ENCODE measurements at regions not wholly inside any gene's neighbourhood (a gene's known extent, or its start where the extent isn't known, plus 50 kb on each side); places are given as distances from the start of the nearest gene placed in this dataset.
"Not testable (repeated sequence)": the region's sequence is repeated elsewhere in the genome, so short reads cannot be mapped to it uniquely, and the experiment has no call there.

DNA sequence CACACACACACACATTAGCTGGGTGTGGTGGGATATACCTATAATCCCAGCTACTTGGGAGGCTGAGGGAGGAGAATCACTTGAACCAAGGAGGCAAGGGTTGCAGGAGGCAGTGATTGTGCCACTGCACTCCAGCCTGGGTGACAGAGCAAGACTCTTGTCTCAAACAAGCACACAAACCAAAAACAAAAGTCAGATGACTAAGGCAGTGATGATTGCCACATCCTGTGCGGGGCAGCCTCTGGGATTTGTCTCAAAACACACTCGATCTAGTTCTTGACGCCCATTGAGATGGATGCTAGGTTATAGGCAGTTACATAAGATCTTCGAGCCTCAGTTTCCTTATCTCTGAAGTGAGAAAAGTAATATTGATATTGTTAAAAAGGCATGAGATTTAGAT, 57.8 kb upstream of the NBPF8 start:
- peak; percentile 29 to 49 for DNase-seq (ENCODE audit: low read depth in 2 of 2)

DNA sequence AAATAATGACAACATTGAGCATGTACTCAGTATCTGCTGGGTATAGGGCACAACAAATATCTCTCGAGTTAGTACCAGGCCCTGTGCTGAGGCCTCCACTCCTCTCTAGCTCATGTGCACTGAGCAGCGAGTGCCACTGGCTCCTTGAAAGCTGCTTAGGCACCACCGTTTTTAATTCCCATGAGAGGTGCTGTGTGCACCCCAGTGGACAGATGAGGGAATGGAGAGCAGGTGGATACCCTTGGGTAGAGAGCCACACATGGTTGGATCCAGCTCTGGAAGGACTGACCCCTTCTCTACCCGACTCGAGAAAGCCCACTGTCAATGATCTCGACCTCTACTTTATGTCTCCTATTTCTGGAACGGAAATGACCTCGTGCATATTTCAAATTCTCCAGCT, 58.7 kb upstream of the NBPF8 start:
- not testable (repeated sequence) for DNase-seq (ENCODE audit: low read depth in 2 of 2)

- peak in 1 of 2 donors; percentile 23 for DNase-seq (ENCODE audit: low read depth in 2 of 2)
Observed at GRCh38 chr1:120354618-120355184, 60.1 kb upstream of the NBPF8 start.

GRCh38 chr1:120342231-120343073, 72.4 kb upstream of the NBPF8 start:
- DNase-seq (ENCODE audit: low read depth in 2 of 2) = not testable (repeated sequence)

GRCh38 chr1:120341756-120342155, 73.1 kb upstream of the NBPF8 start:
- not testable (repeated sequence) for DNase-seq (ENCODE audit: low read depth in 2 of 2)

GRCh38 chr1:120340838-120341751, 73.7 kb upstream of the NBPF8 start:
- DNase-seq (ENCODE audit: low read depth in 2 of 2) = peak in 1 of 2 donors; percentile 32

GRCh38 chr1:120315738-120316137, 99.1 kb upstream of the NBPF8 start:
- not testable (repeated sequence) for DNase-seq (ENCODE audit: low read depth in 2 of 2)

DNA sequence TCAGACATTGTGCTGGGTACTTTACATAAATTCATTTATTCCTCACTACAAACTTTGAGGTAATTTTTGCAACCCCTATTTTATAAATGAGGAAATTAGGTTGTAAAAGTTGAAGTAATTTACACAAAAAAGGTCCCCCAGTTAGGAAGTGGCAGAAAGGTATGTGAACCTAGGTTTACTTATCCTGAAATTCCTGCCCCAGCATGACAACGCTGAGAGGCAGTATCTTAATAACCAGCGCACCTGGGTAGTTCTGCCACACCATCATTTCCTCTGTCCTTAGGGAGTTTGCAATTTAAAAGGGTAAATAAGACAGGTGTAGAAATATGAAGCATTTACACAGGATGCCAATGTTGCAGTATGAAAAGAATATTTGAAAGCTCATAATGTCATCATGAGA, 102.9 kb upstream of the NBPF8 start:
- not testable (repeated sequence) for DNase-seq (ENCODE audit: low read depth in 2 of 2)

DNA sequence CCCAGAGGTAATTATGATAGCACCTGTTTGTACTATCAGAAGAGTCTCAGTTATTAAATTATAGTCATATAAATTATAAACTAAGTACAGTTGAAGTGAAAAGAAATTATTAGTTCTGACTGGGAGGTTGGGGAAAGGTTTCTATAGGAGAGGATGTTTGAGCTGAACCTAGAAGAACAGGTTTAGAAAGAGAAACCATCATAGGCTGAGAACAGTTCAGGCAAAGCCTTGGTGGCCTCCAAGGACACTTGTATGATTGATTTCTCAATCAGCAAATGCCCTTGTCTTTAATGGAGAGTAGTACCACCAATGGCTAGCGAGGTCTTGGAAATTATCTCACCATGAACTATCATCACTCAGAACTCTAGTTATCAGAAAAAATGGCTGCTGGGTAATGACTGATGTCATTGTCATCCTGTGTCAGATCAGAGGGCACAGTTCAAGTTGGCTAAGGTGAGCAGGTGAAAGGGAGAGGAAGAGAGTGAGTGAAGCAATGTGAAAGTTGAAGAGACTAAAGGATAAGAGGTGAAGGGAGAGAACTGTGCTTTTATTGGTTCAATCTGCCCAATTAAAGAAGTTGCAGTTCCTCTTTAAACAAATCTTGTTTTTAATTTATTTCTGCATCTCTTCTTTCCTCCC, 105.8 kb upstream of the NBPF8 start:
- not testable (repeated sequence) for DNase-seq (ENCODE audit: low read depth in 2 of 2)

DNA sequence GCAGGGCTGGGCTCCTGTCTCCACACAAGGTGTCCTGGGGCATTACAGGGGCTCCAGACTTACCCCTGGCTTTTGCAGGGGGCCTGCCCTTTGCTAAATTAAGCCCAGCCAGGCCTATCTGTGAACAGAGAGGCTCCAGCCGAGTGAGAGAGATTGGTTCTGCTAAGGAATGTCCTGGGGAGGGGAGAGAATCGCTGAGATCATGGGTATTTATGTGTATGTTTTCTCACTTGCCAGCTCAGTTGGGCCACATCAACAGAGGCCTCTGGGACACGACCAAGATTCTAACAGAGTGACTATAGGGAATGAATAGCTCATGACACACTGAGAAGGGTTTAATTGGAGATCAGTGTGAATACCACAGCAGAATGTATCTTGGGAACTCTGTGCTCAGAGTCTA, 109.8 kb upstream of the NBPF8 start:
- not testable (repeated sequence) for DNase-seq (ENCODE audit: low read depth in 2 of 2)

DNA sequence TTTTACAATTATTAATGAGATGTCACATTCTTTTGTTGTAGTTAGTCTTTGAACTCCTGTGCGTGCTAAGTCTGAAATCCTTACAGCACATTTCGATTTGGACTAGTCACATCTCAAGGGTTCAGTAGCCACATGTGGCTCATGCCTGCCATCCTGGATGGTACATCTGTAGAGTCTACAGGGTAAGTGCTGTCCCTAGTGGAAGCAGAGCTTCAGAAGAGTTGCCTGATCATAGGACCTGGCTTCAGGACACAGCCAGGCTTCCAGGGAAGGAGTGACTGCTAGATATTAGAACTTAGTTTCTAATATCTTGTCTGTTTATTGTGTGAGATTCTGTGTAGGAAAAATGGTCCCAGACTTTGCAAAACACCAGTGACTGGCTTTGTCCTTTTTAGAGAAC, 110.5 kb upstream of the NBPF8 start:
- DNase-seq (ENCODE audit: low read depth in 2 of 2) = not testable (repeated sequence)

DNA sequence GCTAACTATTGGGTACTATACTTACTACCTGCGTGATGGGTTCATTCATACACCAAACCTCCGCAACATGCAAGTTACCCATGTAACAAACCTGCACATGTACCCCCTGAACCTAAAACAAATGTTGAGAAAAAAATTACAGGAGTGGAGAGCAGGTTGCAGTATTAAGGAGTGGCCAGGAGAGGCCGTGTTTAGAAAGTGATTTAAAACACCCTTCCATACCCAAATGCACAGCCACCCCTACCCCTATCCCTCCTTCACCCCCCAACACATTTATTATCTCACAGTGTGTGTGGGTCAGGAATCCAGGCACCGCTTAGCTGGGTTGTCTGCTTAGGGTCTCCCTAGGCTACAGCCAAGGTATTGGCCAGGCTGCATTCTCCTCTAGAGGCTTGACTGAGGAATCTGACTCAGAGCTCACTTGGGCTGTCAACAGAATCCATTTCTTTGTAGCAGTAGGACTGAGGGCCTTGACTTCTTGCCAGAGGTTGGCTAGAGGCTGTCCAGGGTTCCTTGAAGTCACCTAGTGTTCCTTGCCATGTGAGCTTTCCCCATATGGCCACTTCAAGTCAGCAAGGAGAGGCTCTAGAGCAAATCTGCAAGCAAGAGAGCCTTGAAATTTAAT, 115.3 kb upstream of the NBPF8 start:
- DNase-seq (ENCODE audit: low read depth in 2 of 2) = not testable (repeated sequence)

DNA sequence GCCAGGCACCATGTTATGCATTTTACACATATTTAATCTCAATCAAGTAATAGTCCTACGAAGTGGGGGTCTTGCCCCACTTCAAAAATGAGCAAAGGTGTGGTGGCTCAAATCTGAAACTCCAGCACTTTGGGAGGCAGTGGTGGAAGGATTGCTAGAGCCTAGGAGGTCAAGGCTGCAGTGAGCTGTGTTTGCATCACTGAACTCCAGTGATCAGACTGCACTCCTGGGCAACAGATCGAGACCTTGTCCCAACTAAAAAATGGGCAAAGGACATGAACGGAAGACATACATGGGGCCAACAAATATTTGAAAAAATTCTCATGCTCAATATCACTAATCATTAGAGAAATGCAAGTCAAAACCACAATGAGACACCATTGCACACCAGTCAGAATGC, 116.3 kb upstream of the NBPF8 start:
- DNase-seq (ENCODE audit: low read depth in 2 of 2) = not testable (repeated sequence)

DNA sequence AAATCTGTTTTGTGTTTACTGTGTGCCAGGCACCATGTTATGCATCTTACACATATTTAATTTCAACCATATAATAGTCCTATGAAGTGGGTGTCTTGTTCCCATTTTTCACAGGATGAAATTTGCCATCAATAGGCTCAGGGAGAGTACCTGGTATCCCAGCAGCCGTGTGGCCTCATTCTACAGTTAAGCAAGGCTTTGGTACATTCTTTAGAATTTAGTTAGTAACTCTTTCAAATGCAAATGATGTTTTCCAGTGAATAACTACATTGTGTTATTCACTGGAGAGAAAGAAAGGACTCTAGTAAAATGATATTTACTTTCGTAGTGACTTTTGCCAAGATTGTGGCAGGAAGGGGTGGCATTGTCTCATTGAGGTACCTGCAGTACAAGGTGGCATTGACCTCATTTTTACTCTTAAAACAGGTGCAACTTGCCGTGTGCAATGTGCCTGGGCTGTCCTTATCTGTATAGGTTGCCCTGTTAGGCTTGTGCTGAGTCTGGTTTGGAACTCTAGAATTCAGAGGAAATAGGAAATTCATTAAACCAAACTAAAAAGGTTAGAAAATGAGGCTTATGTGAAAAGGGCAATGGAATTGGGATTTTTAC, 117.4 kb upstream of the NBPF8 start:
- DNase-seq (ENCODE audit: low read depth in 2 of 2) = not testable (repeated sequence)

DNA sequence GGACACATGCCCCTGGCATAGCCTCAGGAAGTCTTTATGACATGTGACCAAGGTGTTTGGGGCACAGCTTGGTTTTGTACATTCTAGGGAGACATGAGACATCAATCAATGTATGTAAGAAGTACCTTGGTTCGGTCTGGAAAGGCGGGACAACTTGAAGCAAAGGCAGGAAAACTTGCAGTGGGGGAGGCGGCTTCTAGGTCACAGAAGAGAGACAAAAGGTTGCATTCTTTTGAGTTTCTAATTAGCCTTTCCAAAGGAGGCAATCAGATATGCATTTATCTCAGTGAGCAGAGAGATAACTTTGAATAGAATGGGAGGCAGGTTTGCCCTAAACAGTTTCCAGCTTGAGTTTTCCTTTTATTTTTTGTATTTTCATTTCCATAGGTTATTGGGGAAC, 113.8 kb upstream of the SEC22B start:
- not testable (repeated sequence) for DNase-seq (ENCODE audit: low read depth in 2 of 2)

GRCh38 chr1:120289601-120290074, 113.3 kb upstream of the SEC22B start:
- not testable (repeated sequence) for DNase-seq (ENCODE audit: low read depth in 2 of 2)

- DNase-seq (ENCODE audit: low read depth in 2 of 2) = not testable (repeated sequence)
Observed at GRCh38 chr1:120288814-120289600, 112.7 kb upstream of the SEC22B start.

GRCh38 chr1:120288167-120288566, 111.8 kb upstream of the SEC22B start:
- not testable (repeated sequence) for DNase-seq (ENCODE audit: low read depth in 2 of 2)

DNA sequence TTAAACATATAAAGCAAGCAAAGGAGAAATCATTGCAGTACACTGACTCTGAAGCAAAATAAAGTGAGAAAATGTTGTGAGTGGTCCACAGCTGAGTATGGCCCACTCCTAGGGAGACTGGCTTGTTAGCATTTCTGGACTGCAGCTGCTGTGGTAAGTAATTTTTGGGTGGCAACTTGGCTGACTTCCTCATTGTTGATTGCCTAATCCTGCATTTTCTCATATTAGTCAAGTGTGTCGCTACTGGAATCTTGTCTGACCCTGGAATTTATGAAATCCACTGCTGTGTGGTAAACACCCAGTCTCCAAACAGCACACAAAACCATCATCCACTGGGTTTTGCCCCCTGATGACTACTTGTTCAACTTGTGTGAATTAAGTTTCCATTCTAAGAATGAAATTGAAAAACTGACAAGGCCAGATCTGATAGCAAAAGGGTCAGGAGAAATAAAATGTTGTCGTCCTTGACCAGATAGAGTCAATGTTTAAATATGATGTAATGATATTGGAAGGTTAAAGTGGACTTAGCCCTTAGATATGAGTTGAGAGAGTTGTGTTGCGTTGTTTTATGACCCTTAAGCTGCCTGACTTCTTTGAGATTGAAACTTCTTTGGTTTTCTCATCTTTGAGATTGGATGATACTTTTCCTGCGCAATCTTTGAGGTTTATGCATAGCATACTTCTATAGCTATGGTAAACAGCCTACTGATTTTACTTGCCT, 106.6 kb upstream of the SEC22B start:
- DNase-seq (ENCODE audit: low read depth in 2 of 2) = not testable (repeated sequence)
